OCI-LY7 (cell line): ENCODE measurements at regions not wholly inside any gene's neighbourhood (a gene's known extent, or its start where the extent isn't known, plus 50 kb on each side); places are given as distances from the start of the nearest gene placed in this dataset.

ENCODE experiments used
- EZH2phosphoT487 ChIP-seq: fragments of 200-600 bp; sonication (generic); IDR thresholded peaks from 2 replicates; pipeline ENCODE4 v1.6.1; 2018; ENCODE audit warnings: low read depth, borderline replicate concordance, mild to moderate bottlenecking, mixed run types, antibody characterized with exemption, low read length, moderate library complexity, mixed read lengths
- TF ChIP-seq, protein P1 (sequence below): fragments of 200-600 bp; sonication (generic); conservative IDR thresholded peaks from 2 replicates; pipeline ENCODE4 v1.5.1; 2014; ENCODE audit warnings: mild to moderate bottlenecking, antibody characterized with exemption, low read length, moderate library complexity, mixed read lengths

DNA sequence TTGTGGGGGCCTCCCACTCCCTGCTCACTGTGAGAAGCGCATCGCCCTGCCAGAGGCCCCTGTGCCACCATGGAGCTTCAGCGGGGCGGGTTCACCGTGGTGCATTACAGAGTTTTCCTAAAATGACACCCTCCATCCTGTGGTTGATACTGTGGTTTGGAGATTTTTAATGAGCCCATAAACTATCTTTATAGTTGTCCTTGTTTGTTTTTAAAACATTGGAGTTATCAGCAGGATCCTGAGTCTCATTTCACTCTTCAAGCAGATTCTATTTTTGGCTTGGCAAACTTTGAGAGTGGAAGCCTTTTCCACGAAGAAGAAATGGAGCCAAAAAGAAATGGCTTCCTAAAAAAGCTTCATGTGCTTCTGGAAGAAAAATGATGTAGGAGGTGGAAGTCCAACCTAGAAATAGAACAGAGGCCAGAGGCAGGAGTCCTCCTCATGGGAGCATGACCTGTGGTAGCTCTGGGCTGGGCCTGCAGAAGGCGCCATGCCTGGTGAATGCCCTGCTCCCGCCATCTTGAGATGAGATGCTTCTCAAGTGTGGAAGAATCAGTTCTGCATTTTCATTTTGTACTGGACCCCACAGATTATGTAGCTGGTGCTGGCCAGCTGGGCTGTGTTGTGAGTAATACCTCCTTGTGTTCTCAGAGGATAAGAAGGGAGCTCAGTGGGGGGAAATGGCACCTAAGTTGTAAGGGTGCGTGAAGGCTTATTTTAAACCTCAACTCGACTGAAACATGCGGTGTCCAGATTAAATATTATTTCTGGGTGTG lies 79.0 kb upstream of the RAI14 start:
- TF ChIP-seq, protein P1, sequence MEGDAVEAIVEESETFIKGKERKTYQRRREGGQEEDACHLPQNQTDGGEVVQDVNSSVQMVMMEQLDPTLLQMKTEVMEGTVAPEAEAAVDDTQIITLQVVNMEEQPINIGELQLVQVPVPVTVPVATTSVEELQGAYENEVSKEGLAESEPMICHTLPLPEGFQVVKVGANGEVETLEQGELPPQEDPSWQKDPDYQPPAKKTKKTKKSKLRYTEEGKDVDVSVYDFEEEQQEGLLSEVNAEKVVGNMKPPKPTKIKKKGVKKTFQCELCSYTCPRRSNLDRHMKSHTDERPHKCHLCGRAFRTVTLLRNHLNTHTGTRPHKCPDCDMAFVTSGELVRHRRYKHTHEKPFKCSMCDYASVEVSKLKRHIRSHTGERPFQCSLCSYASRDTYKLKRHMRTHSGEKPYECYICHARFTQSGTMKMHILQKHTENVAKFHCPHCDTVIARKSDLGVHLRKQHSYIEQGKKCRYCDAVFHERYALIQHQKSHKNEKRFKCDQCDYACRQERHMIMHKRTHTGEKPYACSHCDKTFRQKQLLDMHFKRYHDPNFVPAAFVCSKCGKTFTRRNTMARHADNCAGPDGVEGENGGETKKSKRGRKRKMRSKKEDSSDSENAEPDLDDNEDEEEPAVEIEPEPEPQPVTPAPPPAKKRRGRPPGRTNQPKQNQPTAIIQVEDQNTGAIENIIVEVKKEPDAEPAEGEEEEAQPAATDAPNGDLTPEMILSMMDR: no peak
- no peak for TF ChIP-seq EZH2phosphoT487
